ENCODE measurements at regions not wholly inside any gene's neighbourhood (a gene's known extent, or its start where the extent isn't known, plus 50 kb on each side); places are given as distances from the start of the nearest gene placed in this dataset.
"Not testable (repeated sequence)": the region's sequence is repeated elsewhere in the genome, so short reads cannot be mapped to it uniquely, and the experiment has no call there.

DNA sequence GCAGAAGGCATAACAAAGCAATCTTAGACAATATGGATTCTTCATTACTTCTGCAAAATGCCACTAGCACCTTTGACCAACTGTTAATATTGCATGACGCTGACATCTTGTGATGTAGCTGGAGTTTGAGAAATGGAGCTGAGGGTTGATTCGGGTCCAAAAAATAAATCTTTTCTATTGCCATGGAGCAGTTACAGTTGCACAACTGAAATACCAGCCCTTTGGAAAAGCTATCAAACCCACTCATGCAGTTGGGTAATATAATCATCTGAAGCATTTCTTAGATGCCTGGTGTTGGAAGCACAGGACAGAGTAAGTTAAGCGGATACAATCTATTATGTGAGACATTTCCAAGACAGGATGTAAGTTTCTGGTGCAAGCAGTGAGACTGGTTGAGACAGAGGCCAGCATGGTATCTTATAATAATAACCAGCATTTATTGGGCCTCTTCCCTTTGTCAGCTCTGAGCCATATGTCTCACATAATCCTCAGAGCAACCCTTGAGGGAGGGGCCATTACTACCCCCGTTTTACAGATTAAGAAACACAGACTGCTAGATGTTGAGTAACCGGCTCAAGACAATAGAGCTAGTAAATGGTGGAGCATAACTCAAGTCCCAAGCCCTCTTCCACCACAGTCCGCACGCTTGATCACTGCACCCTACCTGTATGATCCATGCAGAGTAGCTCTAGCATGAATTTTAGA lies 74.9 kb upstream of the CAPRIN1 start:
- CTCF ChIA-PET, result interaction anchor here (0.8 kb wide), 1 partner anchor 148 kb away, joined by 3 read pairs; no protein-coding TSS in a partner anchor
- POLR2A ChIA-PET, result no interaction called here

DNA sequence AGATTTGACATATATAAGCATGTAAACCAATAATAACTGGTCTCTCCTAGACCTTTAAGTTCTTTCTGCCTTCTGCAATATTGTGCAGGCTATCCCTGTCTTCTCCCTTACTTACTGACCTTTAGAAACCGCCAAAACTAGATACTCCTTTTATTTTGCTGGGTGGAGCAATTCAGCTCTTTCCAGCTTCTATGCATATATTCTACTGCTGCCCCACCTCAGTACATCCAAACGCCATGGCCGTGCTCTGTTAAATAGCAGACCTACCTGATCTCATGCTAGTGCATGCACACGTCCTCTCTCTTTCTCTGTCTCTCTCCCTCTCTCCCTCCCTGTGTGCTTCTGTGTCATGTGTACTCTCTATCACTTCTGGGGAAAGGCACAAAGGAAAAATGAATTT lies 76.7 kb upstream of the CAPRIN1 start:
- ChIA-PET POLR2A (no interaction called here), CTCF (interaction anchor here (1.0 kb wide), 1 partner anchor 46 kb away, joined by 4 read pairs; no protein-coding TSS in a partner anchor)

DNA sequence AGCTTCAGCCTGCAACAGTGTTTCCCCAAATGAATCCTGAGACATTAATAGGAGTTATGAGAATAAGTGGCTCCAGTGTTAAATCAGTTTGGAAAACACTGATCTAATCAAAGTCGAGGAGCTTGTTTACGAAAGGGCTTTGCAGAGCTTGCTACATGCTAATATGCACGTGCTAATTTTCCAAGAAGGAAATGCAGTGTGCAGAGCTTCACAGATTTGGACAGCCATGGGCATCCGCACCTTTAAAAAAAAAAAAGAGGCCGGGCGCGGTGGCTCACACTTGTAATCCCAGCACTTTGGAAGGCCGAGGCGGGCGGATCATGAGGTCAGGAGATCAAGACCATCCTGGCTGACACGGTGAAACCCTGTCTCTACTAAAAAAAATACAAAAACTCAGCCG lies 79.7 kb upstream of the LMO2 start:
- POLR2A ChIA-PET, result not testable (repeated sequence)
- CTCF ChIA-PET, result interaction anchor here (0.7 to 2.1 kb wide), 4 partner anchors 25 to 163 kb away, joined by 3 to 6 read pairs (median 4); no protein-coding TSS in a partner anchor

DNA sequence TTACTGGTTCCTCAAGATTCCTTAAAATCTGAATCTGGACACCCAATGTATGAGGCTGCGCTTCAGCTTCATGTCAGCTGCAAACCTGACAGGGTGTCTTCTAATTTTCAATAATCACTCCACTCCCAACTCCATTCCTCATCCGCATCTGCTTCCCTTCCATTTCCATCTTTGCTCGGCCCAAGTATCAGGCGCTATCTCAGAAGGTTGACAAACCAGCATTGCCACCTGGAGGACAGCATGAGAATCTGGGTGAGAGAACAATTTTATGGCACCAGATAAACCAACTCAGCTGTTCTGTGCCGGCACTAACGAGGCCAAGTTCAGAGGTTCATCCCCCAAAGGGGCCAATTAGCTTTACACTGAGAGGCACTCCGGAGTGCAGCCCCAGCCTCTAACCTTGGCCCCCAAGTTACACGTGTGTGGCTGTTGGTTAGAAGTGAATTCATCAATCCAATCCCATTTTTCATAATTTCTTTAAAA lies 79.1 kb upstream of the LMO2 start:
- ChIA-PET POLR2A (no interaction called here), CTCF (interaction anchor here (0.7 to 2.1 kb wide), 6 partner anchors 17 to 163 kb away, joined by 3 to 6 read pairs (median 4); no protein-coding TSS in a partner anchor)

DNA sequence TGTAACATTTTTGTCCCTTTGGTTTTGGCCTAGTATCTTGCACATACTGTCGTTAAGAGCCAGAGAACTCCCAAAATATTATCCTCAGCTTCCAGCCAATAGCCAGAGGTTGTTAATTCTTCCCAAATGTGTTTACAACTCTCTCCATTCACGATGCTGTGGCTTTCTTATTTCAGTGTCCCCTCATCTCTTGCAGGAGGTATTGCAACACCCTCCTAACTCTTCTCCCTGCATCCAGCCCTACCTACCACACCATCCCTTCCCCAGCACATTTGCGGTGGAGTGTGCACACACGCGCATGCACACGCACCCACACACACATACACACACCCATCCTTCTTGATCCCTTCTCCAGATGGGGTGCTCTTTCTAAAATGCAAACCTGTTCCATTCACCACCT lies 75.6 kb upstream of the LMO2 start:
- CTCF ChIA-PET, result interaction anchor here (0.9 to 1.0 kb wide), 2 partner anchors 29 to 107 kb away, joined by 3 read pairs; no protein-coding TSS in a partner anchor

DNA sequence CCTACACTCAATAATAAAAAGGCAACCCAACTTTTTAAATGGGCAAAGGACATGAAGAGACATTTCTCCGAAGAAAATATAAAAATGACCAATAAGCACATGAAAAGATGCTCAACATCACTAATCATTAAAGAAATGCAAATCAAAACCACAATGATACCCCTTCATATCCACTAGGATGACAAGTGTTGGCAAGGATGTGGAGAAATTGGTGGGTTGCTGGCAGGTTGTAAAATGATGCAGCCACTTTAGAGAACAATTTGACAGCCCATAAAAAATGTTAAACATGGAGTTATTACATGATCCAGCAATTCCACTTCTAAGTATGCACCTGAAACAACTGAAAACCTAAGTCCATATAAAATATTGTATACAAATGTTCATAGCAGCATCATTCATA lies 73.2 kb upstream of the LMO2 start:
- ChIA-PET CTCF (no interaction called here), POLR2A (no interaction called here)

More for the DNA sequence above, 75.6 kb upstream of the LMO2 start:
- POLR2A ChIA-PET, result no interaction called here

DNA sequence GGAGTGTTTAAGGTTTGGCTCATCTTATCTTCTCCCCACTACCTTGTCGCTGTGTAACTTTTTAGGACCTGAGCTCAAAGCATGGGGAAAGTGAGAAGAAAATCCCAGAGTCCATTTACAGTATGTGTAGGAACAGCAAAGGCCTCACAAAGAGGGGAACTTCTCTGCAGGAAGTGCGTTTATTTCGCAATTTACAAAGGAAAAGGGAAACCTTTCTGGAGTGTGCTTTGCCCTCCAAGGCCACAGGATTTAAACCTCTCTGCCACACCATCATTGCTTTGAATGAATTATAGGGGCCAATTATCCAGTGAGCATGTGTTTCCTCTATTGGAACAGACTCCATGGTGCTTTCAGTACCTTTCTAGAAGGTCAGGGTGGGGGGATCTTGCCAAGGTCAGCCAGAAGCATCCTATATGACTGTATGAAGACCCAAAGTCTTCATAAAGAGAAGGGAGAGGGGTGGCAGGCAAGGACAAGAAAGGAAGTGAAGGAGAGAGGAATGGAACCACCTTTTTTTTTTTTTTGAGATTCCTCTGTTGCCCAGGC lies 68.1 kb upstream of the LMO2 start:
- ChIA-PET CTCF (no interaction called here), POLR2A (interaction anchor here (0.6 kb wide), 1 partner anchor 28 kb away, joined by 5 read pairs; no protein-coding TSS in a partner anchor)

DNA sequence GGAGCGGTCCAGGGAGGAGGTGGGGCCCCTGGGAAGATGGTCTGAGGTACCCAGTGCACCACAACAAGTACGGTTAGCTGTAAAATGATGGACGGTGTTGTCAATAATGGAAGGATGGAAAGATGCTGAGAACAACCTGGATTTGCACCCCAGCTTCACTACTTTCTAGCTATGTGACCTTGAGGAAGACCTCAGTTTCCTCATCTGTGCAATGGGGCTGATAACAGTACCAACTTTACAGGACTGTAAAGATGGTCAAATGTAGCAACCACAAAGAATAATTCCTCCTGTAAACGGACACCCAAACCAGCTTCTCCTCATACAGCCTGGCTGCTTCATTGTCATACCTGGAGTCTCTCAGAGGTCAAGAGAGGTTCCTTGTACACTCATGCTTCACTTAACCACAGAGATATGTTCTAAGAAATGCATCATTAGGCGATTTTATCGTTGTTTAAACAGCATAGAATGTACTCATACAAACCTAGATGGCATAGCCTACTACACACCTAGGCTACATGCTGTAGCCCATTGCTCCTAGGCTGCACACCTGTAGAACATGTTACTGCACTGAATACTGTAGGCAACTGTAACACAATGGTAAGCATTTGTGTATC lies 65.5 kb upstream of the LMO2 start:
- ChIA-PET POLR2A (no interaction called here), CTCF (no interaction called here)

DNA sequence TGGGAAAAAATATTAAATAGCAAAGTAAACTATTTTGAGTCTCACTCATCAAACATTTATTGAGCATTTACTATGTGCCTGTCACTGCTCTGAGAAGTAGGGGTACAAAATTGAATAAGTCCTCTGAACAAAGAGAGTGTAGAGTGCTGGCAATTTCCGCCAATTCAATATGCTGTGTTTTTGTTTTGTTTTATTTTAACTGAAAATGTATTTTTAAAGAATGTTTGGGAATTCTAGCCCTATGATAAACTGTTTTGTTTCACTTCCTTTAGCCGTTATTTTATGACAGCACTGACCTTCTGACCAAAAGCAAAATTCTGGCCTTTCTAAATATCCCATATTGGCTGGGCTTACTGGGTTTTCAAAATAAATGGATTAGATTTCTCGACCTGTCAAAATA lies 64.7 kb upstream of the LMO2 start:
- ChIA-PET POLR2A (no interaction called here), CTCF (no interaction called here)

DNA sequence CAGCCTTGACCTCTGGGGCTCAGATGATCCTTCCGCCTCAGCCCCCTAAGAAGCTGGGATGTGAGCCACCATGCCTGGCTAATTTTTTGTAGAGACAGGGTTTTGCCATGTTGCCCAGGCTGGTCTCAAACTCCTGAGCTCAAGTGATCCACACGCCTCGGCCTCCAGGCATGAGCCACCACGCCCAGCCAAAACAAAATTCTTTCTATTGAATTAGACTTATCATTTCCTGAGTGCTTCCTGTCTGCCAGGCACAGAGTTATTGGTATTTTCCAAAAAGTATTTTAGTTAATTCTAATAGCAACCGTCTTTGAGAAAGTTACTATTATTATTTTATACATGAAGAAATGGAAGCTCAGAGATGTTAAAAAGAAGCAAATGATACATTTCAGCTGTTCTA lies 61.4 kb upstream of the LMO2 start:
- ChIA-PET CTCF (no interaction called here), POLR2A (no interaction called here)

DNA sequence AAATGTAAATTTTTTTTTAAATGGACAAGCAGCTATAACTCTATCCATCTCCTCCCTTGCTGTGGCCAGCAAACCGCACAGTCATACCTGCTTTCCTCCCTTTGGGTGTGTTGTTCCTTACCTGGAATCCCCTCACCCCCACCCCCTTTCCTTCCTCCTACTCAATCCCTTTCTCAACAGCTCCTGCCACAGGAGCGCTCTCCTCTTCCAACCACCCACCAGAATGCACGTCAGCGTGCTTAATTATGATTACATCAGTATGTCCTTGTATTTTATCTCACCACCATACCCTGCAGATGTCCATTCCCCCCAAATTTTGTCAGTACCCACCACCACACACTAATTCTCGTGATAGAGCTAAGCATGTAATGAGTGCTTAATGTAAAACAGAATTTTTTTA lies 60.9 kb upstream of the LMO2 start:
- ChIA-PET CTCF (no interaction called here), POLR2A (no interaction called here)

DNA sequence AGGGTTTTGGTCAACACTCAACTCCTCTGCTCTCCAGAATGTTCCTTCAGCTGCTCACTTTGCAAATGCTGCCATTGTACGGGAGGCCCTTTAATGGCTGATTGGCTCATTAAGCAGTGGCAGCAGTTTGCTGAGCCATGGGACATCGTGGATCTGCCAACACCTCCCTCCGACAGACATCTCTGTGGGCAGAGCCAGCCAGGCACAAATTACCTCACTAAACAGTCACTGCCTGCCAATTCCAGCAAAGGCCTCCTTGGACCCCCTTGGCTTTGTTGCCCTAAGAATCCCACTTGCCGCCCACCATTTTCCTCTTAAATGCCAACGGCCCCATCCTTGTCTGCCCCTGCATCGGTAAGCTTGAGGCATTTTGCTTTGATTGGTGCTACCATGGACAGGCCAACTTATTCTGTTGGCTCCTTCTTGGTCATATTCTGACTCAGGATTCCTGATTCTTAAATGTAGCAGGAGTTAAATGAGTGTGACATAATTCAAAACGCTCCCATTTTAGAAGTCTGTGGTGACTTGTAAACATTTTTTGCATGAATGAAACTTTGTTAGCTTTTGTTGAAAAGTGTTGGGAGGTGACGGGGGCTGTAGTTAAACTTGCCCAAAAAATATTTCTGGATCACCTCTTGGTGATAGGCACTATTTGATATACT lies 57.5 kb upstream of the LMO2 start:
- CTCF ChIA-PET, result no interaction called here
- POLR2A ChIA-PET, result no interaction called here

DNA sequence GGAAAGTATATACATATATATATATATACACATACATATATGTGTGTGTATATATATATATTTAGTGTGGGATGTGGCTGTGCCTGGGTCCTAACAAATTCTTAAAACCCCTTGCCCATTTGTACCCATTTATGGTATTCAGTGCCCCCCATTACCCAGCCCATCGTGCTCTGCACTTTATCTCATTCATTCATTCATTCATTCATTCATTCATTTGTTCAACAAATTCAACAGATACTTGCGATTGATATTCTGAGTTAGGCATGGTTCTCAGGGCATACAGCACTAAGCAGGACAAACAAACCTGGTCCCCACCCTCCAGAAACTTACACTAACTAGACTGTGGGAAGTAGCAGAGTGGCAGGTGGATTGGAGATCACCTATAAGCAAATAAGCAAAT lies 56.6 kb upstream of the LMO2 start:
- CTCF ChIA-PET, result no interaction called here
- POLR2A ChIA-PET, result no interaction called here

DNA sequence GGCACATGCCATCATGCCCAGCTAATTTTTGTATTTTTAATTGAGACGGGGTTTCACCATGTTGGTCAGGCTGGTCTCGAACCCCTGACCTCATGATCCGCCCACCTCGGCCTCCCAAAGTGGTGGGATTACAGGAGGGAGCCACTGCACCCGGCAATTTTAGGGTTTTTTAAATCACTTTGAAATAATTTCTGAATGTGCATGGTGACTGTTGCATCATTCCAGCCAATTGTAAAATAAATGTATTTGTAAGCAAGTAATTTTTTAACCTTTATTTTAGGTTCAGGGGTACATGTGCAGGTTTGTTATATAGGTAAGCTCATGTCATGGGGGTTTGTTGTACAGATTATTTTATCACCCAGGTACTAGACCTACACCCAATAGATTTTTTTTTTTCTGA lies 56.0 kb upstream of the LMO2 start:
- POLR2A ChIA-PET, CTCF ChIA-PET: not testable (repeated sequence)

DNA sequence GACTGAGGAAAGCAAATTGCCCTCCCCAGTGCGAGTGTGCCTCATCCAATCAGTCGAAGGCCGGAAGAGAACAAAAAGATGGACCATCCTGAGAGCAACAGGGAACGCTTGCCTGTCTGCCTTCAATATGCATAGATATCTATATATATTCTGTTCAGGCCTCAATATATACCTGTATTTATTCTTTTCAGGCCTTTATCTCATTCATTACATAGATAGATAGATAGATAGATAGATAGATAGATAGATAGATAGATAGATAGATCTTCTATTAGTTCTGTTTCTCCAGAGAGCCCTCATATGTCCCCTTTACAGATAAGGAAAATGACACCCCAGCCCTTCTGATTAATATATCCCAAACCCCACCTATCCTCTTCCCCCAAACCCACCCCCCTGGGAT lies 55.1 kb upstream of the LMO2 start:
- ChIA-PET CTCF (no interaction called here), POLR2A (no interaction called here)

DNA sequence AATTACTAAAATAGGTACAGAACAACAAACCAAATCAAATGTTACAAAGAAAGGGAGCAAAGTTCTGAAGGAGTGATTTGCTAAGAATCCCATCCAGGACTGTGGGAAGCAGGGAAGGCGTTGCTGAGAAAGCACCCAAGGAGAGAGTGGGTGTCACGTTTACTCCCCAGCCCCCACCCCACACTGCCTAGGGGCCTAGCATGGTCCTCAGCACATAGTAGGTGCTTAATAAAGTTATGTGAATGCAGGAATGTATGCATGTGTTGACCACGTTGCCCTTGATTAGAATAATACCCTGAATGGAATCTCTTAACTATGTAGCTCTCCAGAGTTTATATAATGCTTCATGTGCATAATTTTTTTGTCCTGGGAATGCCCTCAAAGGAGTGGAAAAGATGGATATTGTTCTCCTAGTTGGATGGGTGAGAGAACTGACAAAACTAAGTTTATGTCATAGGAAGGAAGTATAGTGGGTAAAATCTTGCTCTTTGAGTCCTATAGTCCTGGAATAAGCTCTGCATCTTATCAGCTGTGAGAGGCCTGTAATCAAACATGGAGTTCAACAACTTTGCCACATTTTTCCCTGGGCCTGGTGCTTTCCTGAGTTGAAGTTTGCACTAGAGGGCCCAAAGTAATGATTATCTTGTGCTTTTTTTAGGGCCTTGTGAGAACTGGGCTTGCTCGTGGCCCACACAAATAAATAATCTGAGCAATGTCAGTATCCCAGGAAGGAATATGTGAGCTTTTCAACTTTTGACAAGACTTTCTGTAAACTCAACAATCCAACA lies 53.8 kb upstream of the LMO2 start:
- ChIA-PET CTCF (no interaction called here), POLR2A (no interaction called here)

DNA sequence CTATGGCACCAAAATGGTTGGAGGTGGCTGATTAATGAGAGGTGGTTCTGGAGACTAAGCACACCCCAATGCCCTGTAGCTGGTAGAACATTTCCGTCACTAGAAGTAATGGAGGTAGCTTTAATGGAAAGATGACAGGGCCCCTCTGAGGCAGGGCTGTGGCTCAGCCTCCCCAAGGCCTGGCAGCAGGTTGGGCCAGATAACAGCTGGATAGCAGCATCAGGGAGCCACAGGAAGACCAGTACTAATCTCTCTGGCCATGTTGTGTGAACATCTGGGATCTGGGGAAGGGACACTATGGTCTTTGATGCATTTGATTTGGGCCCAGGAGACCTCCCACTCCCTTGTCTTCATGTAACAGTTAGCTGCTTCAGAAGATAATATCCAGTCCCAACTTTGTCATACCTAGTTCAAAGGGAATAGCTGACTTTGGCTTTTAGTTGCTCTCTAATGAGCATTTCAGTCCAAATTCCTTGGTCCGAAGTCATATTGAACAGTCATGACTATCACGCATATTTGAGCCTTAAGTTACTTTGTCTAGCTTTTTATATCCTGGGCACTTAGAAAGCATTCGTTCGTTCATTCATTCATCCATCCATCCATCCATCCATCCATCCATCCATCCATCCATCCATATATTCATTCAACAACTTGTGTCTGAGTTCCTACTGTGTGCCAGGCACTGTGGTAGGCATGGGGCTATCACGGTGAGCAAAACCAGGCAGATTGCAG lies 53.0 kb upstream of the LMO2 start:
- POLR2A ChIA-PET, result no interaction called here

DNA sequence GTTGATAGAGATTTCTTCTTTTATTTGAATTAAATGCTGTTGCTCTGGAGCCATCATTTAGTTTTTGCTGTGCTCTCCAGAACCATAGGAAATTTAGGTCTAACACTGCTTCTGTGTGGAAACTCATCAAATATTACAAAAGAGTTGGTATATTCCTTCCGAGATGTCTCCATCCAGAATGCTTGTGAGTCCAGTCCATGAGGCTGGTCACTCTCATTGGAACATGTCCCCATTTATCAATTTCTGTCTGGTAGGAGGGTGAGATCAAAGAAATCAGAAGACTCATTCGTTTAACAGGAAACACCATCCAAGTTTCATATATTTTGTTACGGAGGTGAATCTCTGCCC lies 52.4 kb upstream of the LMO2 start:
- POLR2A ChIA-PET, result no interaction called here

More for the DNA sequence above, 53.0 kb upstream of the LMO2 start:
- CTCF ChIA-PET, result no interaction called here

DNA sequence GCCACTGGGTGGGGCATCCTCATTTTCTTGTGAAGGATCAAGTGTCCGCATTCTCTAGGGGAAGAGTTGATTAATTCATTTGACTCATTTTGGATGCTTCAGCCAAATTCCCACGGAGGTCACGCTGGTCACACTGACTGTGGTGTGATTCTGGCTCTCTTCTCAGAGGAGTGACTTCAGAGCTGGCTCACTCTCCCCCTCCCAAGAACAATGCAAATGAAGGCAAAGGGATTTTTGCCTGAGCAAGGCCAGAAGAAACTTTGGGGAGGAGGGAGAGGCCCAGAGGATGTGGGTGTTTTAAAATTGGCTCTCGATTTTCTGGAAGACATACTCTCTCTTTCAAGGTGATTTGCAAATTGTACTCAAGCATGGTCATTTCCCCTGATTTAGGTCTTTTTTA lies 51.1 kb upstream of the LMO2 start:
- ChIA-PET POLR2A (no interaction called here), CTCF (interaction anchor here (0.9 kb wide), 1 partner anchor 40 kb away, joined by 6 read pairs; no protein-coding TSS in a partner anchor)

More for the DNA sequence above, 52.4 kb upstream of the LMO2 start:
- CTCF ChIA-PET, result no interaction called here

All from activated CD8-positive, alpha-beta memory T cell treated with anti-CD3 and anti-CD28 coated beads for 36 hours (primary cell).